Esophagus squamous epithelium (tissue), 4 donors: ENCODE measurements at regions not wholly inside any gene's neighbourhood (a gene's known extent, or its start where the extent isn't known, plus 50 kb on each side); places are given as distances from the start of the nearest gene placed in this dataset.

Source experiments
- POLR2A ChIP-seq, 4 donors: fragments of 450-650 bp; IDR thresholded peaks; one replicate each; pipeline ENCODE4 v1.6.1; 2017; ENCODE audit warnings: antibody characterized with exemption in 4 of 4, mild to moderate bottlenecking in 4 of 4, moderate library complexity in 3 of 4
- TF ChIP-seq, protein P1 (sequence below), 6 experiments: fragments of 450-650 bp in 4 of 6; fragments of 200-600 bp in 2 of 6; sonication (generic) in 2 of 6; IDR thresholded peaks; one replicate each; pipeline ENCODE4 v1.5.1; 2016 to 2019; ENCODE audit warnings: antibody characterized with exemption in 6 of 6, mild to moderate bottlenecking in 4 of 6, moderate library complexity in 4 of 6

DNA sequence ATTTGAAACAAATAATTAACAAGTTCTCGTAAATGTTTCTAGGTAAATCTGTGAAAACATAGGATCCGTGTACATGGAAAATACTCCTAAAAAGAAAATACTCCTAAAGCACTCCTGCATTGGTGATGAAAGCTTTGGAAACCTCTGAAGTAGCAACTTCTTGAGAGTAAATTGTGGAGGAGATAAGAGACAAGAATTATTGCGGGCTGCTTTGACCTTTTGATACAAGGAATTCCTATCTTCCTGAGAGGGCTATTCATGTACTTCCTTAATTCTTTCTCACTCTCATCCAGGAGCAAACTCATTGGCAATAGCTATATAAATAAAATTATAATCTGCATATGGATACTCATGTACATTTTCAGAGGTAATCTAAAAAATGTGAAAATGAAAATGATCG lies 158.4 kb upstream of the PIK3R1 start:
- TF ChIP-seq POLR2A (IDR thresholded peaks at IDR 0.05) = no peak
- TF ChIP-seq, protein P1, sequence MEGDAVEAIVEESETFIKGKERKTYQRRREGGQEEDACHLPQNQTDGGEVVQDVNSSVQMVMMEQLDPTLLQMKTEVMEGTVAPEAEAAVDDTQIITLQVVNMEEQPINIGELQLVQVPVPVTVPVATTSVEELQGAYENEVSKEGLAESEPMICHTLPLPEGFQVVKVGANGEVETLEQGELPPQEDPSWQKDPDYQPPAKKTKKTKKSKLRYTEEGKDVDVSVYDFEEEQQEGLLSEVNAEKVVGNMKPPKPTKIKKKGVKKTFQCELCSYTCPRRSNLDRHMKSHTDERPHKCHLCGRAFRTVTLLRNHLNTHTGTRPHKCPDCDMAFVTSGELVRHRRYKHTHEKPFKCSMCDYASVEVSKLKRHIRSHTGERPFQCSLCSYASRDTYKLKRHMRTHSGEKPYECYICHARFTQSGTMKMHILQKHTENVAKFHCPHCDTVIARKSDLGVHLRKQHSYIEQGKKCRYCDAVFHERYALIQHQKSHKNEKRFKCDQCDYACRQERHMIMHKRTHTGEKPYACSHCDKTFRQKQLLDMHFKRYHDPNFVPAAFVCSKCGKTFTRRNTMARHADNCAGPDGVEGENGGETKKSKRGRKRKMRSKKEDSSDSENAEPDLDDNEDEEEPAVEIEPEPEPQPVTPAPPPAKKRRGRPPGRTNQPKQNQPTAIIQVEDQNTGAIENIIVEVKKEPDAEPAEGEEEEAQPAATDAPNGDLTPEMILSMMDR (IDR thresholded peaks at IDR 0.05) = no peak
